ENCODE measurements at regions not wholly inside any gene's neighbourhood (a gene's known extent, or its start where the extent isn't known, plus 50 kb on each side); places are given as distances from the start of the nearest gene placed in this dataset.

DNA sequence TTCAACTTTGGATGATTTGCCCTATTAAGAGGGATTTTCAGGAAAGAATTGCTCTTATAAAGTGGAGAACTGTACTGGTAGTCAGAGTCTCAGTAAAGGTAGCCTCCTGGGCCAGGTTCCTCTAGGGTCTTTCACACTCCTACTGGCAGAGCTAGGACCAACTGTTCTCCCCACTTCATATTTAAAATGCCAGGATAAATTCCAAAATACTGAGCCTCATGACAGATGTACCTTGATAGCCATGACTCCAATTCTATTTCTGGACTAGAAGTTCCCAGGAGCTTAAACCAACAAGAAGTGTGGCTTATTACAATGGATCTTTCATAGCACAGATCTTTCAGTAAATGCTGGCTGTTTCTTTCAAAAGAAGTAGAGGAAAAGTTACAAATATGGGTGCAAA lies 126.5 kb downstream of the C12orf75 start:
- H3K27me3 ChIP-seq (replicated peaks; ENCODE audit: control insufficient read depth, insufficient read depth, low read length): no peaks in the 10 kb centered on the region
- no peak overlapping the region for H3K4me3 ChIP-seq (replicated peaks; ENCODE audit: low read depth, low read length)
- no peaks in the 10 kb centered on the region for H3K36me3 ChIP-seq (ENCODE audit: control insufficient read depth, insufficient read depth, low read length)
- TF ChIP-seq, protein P1, sequence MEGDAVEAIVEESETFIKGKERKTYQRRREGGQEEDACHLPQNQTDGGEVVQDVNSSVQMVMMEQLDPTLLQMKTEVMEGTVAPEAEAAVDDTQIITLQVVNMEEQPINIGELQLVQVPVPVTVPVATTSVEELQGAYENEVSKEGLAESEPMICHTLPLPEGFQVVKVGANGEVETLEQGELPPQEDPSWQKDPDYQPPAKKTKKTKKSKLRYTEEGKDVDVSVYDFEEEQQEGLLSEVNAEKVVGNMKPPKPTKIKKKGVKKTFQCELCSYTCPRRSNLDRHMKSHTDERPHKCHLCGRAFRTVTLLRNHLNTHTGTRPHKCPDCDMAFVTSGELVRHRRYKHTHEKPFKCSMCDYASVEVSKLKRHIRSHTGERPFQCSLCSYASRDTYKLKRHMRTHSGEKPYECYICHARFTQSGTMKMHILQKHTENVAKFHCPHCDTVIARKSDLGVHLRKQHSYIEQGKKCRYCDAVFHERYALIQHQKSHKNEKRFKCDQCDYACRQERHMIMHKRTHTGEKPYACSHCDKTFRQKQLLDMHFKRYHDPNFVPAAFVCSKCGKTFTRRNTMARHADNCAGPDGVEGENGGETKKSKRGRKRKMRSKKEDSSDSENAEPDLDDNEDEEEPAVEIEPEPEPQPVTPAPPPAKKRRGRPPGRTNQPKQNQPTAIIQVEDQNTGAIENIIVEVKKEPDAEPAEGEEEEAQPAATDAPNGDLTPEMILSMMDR (IDR thresholded peaks at IDR 0.05; ENCODE audit: insufficient read depth, low read length, poor library complexity, severe bottlenecking): no peak
- no peak for DNase-seq (ENCODE audit: extremely low read depth, insufficient read length)

- Histone ChIP-seq H3K36me3 (ENCODE audit: control insufficient read depth, insufficient read depth, low read length) (no peaks in the 10 kb centered on the region), H3K4me3 (replicated peaks; ENCODE audit: low read depth, low read length) (no peak overlapping the region), H3K27me3 (replicated peaks; ENCODE audit: control insufficient read depth, insufficient read depth, low read length) (no peaks in the 10 kb centered on the region; the same call in none of the 2 replicates)
- no peak for DNase-seq (ENCODE audit: extremely low read depth, insufficient read length)
- TF ChIP-seq, protein P1 (IDR thresholded peaks at IDR 0.05; ENCODE audit: insufficient read depth, low read length, poor library complexity, severe bottlenecking): no peak
Measured at GRCh38 chr12:105459760-105460330, 129.4 kb downstream of the C12orf75 start.

- no peak for DNase-seq (ENCODE audit: extremely low read depth, insufficient read length)
- Histone ChIP-seq H3K4me3 (replicated peaks; ENCODE audit: low read depth, low read length) (no peak overlapping the region), H3K36me3 (ENCODE audit: control insufficient read depth, insufficient read depth, low read length) (no peaks in the 10 kb centered on the region), H3K27me3 (replicated peaks; ENCODE audit: control insufficient read depth, insufficient read depth, low read length) (no peaks in the 10 kb centered on the region; the same call in none of the 2 replicates)
- TF ChIP-seq, protein P1 (IDR thresholded peaks at IDR 0.05; ENCODE audit: insufficient read depth, low read length, poor library complexity, severe bottlenecking): no peak
Measured at GRCh38 chr12:105461271-105461943, 130.9 kb downstream of the C12orf75 start.

- H3K4me3 ChIP-seq (replicated peaks; ENCODE audit: low read depth, low read length): no peak overlapping the region
- TF ChIP-seq, protein P1 (IDR thresholded peaks at IDR 0.05; ENCODE audit: insufficient read depth, low read length, poor library complexity, severe bottlenecking): no peak
- H3K36me3 ChIP-seq (ENCODE audit: control insufficient read depth, insufficient read depth, low read length): no peaks in the 10 kb centered on the region
- no peaks in the 10 kb centered on the region; the same call in none of the 2 replicates for H3K27me3 ChIP-seq (replicated peaks; ENCODE audit: control insufficient read depth, insufficient read depth, low read length)
- no peak for DNase-seq (ENCODE audit: extremely low read depth, insufficient read length)
Measured at GRCh38 chr12:105461944-105462762, 131.7 kb downstream of the C12orf75 start.

- no peak overlapping the region for H3K4me3 ChIP-seq (replicated peaks; ENCODE audit: low read depth, low read length)
- peaks cover 2% of the 10 kb centered on the region for H3K27me3 ChIP-seq (replicated peaks; ENCODE audit: control insufficient read depth, insufficient read depth, low read length)
- TF ChIP-seq, protein P1 (IDR thresholded peaks at IDR 0.05; ENCODE audit: insufficient read depth, low read length, poor library complexity, severe bottlenecking): no peak
- no peaks in the 10 kb centered on the region for H3K36me3 ChIP-seq (ENCODE audit: control insufficient read depth, insufficient read depth, low read length)
- no peak for DNase-seq (ENCODE audit: extremely low read depth, insufficient read length)
Measured at GRCh38 chr12:105462831-105463230, 132.3 kb downstream of the C12orf75 start.
